GM19467 (cell line): ENCODE measurements at regions not wholly inside any gene's neighbourhood (a gene's known extent, or its start where the extent isn't known, plus 50 kb on each side); places are given as distances from the start of the nearest gene placed in this dataset.
"Not testable (repeated sequence)": the region's sequence is repeated elsewhere in the genome, so short reads cannot be mapped to it uniquely, and the experiment has no call there.

Experiments
- ATAC-seq: cut with Tn5 transposase; IDR thresholded peaks from one replicate; pipeline ENCODE4 v1.9.1; 2021; ENCODE audit warnings: mild to moderate bottlenecking, moderate library complexity; ENCODE audit not compliant: unreplicated experiment

GRCh38 chr12:41684997-41685396, 459.7 kb downstream of the GXYLT1 start:
- ATAC-seq: no peak

GRCh38 chr12:41683513-41684240, 461.0 kb downstream of the GXYLT1 start:
- ATAC-seq: no peak

- ATAC-seq: no peak
Observed at GRCh38 chr12:41683023-41683422, 461.7 kb downstream of the GXYLT1 start.

- ATAC-seq: no peak
Observed at GRCh38 chr12:41681898-41682297, 462.8 kb downstream of the GXYLT1 start.

- no peak for ATAC-seq
Observed at GRCh38 chr12:41680155-41680554, 464.5 kb downstream of the GXYLT1 start.

DNA sequence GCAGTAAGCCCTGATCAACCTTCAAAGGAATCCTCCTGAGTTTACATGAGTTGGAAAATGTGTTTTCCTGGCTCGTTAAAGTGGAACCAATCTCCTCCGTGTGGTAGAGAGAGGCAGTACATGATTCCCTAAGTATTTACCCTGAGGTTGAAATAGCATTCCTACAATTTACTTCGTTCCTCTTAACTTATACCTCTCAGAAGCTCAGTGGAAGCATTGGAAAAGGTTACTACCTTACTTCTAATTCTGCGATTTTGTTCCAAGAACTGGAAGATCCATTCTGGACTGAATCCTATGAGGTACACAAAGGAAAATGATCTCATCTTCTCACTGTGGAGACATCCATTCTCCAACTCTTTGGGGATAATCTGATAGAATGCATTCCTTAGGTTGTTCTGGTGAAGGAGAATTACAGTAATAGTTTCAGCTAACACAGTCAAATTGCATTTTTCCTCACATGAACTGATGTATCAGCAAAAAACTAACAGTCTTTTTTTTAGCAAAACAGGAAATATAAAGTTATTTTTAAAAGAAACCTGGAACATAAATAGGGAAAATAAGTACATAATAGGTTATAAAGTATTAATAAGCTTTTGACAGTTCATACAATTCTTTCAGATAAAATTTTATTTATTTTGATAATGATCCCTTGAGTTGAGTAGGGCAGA, 475.6 kb downstream of the PDZRN4 start:
- ATAC-seq: no peak

- no peak for ATAC-seq
Observed at GRCh38 chr12:41661141-41661765, 473.1 kb downstream of the PDZRN4 start.

GRCh38 chr12:41656454-41656853, 468.3 kb downstream of the PDZRN4 start:
- no peak for ATAC-seq

DNA sequence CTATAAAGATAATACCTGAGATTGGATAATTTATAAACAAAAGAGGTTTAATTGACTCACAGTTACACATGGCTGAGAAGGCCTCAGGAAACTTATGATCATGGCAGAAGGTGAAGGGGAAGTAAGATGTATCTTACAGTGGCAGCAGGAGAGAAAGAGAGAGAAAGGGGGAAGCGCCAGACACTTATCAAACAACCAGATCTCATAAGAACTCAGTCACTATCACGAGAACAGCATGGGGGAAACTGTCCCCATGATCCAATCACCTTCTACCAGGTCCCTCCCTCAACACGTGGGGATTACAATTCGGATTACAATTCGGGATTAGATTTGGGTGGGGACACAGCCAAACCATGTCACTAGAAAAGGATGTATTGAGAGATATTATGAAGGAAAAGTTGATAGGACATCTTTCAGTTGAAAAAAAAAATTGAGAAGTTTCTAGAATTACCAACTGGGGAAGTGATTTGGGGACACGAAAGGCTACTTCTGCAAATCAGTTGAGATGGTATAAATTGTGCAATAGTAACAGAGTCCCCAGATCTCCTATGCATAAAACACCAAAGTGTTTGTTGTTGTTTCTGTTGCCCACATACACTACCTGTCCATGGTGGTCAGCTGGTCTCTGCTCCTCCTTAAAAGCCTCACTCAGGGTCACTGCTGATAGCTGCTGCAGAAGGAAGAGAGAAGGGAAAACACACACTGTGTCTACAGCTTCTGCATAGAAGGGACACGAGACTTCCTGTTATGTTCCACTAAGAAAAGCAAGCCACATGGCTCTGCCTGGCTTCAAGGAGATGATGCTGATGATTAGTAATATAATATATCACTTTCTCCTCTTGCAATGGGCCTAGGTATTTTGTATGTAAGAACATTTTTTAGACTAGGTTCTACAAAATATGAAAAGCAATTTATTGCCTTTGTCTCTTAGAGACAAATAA, 465.5 kb downstream of the PDZRN4 start:
- no peak for ATAC-seq

DNA sequence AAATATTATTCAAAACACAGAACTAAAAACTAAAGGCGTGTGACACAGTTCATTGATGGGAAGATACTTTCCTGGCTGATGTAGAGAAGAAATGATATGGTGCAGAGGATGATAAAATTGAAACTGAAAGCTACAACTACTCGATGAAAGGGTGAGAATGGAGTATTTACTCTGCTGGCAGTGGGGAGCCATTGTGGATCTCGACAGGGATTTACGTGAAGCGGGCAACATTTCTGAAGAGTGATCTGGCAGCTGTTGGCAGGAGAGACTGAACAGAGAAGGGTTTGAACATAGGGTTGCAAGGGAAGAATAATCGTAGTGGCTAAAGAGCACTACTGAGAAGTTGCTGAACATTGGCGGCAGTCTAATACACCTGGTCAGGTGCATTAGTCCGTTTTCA, 464.9 kb downstream of the PDZRN4 start:
- no peak for ATAC-seq

DNA sequence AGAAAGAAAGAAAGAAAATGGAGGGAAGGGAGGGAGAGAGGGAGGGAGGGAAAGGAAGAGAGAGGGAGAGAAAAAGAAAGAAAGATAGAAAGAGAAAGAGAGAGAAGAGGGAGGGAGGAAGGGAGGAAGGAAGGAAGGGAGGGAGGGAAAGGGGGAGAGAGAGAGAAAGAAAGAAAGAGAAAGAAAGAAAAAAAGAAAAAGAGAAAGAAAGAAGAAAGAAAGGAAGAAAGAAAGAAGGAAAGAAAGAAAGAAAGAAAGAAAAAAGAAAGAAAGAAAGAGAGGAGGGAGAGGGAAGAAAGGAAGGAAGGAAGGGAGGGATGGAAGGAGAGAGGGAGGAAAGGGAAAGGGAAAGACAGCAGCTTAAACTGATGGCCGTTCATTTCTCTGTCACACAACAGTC, 457.5 kb downstream of the PDZRN4 start:
- ATAC-seq: no peak

DNA sequence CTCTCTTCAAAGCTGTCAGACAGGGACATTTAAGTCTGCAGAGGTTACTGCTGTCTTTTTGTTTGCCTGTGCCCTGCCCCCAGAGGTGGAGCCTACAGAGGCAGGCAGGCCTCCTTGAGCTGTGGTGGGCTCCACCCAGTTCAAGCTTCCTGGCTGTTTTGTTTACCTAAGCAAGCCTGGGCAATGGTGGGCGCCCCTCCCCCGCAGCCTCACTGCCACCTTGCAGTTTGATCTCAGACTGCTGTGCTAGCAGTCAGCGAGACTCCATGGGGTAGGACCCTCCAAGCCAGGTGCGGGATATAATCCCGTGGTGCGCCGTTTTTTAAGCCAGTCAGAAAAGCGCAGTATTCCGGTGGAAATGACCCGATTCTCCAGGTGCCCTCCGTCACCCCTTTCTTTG, 454.7 kb downstream of the PDZRN4 start:
- not testable (repeated sequence) for ATAC-seq

GRCh38 chr12:41636653-41637052, 448.5 kb downstream of the PDZRN4 start:
- ATAC-seq: no peak

DNA sequence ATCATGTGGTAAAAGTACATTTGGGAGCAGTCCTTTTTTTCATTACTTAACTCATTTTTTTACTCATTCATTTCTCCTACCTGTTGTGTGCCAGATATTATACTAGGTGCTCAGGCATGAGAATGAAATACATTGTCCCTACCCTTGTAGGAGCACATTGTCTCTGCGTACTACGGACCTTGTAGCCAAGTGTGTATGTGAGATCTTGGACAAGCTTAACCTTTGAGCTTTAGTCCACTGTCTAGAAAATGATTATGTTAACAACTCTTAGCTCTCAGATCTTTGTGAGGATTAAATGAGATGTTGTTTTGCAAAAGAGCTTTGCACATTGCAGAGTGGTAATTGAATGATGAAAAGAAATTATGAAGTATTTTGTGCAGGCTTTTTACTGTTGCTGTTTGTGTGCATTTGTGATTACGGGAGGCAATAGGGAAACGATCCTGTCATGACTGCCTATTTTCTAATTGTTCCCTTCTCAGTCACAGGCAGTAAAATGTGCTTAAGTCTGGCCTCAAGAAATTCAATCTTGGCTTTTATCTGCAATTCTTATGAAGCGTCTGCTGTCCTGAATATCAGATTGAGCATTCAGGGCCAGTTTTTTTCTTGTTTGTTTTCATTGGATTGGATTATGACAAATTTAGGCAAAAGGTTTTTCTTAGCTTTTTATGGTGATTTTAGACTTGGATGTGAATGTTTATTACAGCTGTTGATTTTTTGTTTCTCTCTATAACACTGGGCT, 447.7 kb downstream of the PDZRN4 start:
- no peak for ATAC-seq

- no peak for ATAC-seq
Observed at GRCh38 chr12:41634091-41634490, 446.0 kb downstream of the PDZRN4 start.

- ATAC-seq: no peak
Observed at GRCh38 chr12:41629611-41630010, 441.5 kb downstream of the PDZRN4 start.

- ATAC-seq: no peak
Observed at GRCh38 chr12:41627476-41627875, 439.4 kb downstream of the PDZRN4 start.

DNA sequence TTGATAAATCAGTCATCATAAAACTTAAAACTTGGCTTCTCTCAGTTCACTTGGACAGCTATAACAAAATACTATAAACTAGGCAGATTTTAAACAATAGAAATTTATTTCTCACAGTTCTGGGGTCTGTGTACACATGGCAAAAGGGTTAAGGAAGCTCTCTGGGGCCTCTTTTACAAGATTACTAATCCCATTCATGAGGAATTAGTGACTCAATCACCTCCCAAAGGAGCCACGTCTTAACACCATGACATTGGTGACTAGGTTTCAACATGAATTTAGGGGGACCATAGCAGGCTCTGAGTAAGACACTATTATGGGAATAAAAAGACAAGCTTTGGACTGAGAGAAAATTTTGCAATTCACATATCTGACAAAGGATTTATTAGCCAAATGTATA, 436.5 kb downstream of the PDZRN4 start:
- no peak for ATAC-seq
